Epithelial cell of proximal tubule (primary cell): ENCODE measurements at regions not wholly inside any gene's neighbourhood (a gene's known extent, or its start where the extent isn't known, plus 50 kb on each side); places are given as distances from the start of the nearest gene placed in this dataset.

Experiments used
- DNase-seq: peaks from one replicate; pipeline ENCODE4 v3.0.0-alpha.2; 2011; ENCODE audit warnings: low read depth
- H3K4me3 ChIP-seq: 2 replicates; pipeline ENCODE4 v1.5.1; 2011; ENCODE audit warnings: low read depth, mild to moderate bottlenecking, low read length
- CTCF ChIP-seq: conservative IDR thresholded peaks from 2 replicates; pipeline ENCODE4 v1.5.1; 2012; ENCODE audit warnings: low read depth, mild to moderate bottlenecking, low read length

GRCh38 chr5:174337276-174338184 is 292.0 kb downstream of the NSG2 start:
- no peak for DNase-seq
- no peak overlapping the region for H3K4me3 ChIP-seq
- TF ChIP-seq CTCF = no peak

GRCh38 chr5:174338185-174339010 is 292.9 kb downstream of the NSG2 start:
- no peak for DNase-seq
- no peak overlapping the region for H3K4me3 ChIP-seq
- TF ChIP-seq CTCF = no peak

- TF ChIP-seq CTCF = no peak
- no peak overlapping the region for H3K4me3 ChIP-seq
- no peak for DNase-seq
These were observed 293.6 kb downstream of the NSG2 start for GRCh38 chr5:174339130-174339529.

- no peak overlapping the region for H3K4me3 ChIP-seq
- no peak for DNase-seq
- TF ChIP-seq CTCF = no peak
These were observed 294.7 kb downstream of the NSG2 start for GRCh38 chr5:174340226-174340625.

- no peak for DNase-seq
- H3K4me3 ChIP-seq = no peak overlapping the region
- TF ChIP-seq CTCF = no peak
These were observed 297.2 kb downstream of the NSG2 start for GRCh38 chr5:174342696-174343095.

GRCh38 chr5:174343826-174344225 is 298.3 kb downstream of the NSG2 start:
- DNase-seq = no peak
- no peak for TF ChIP-seq CTCF

More at GRCh38 chr5:174343826-174344225, 298.3 kb downstream of the NSG2 start:
- no peak overlapping the region for H3K4me3 ChIP-seq
